HepG2 (cell line): ENCODE measurements at regions not wholly inside any gene's neighbourhood (a gene's known extent, or its start where the extent isn't known, plus 50 kb on each side); places are given as distances from the start of the nearest gene placed in this dataset.
"Not testable (repeated sequence)": the region's sequence is repeated elsewhere in the genome, so short reads cannot be mapped to it uniquely, and the experiment has no call there.

Source experiments
- ATAC-seq: fragments of 200-7000 bp; cut with Tn5 transposase; 3 replicates; pipeline ENCODE4 v1.9.1; 2020; ENCODE audit warnings: mild to moderate bottlenecking, moderate library complexity
- BruUV-seq: library from RNA; stranded (reverse); fragments of 400-500 nt; replicated peaks from 2 replicates; lab custom pipeline; 2021; lab: Mats Ljungman, UMichigan
- CTCF ChIA-PET: fragments of 300-600 bp; formaldehyde crosslinking; extraction: SDS; loops from one replicate; lab custom pipeline; 2021; ENCODE audit warnings: low total read pairs, inconsistent platforms, low intra/inter-chr PET ratio; lab: Yijun Ruan, JAX
- POLR2A ChIA-PET: fragments of 350-600 bp; sonication (Branson Sonifier 250); formaldehyde crosslinking; loops from one replicate; lab custom pipeline; 2020; ENCODE audit warnings: antibody characterized with exemption, inconsistent platforms; lab: Yijun Ruan, JAX
- DNase-seq: peaks from one replicate; pipeline ENCODE4 v3.0.0-alpha.2; 2015; ENCODE audit warnings: low spot score
- FAIRE-seq: peaks from 3 replicates; lab custom pipeline; 2011; peaks lifted over from hg19 to GRCh38; lab: Jason Lieb, UNC
- H2AFZ ChIP-seq: one replicate; pipeline ENCODE4 v1.6.1; 2011; ENCODE audit warnings: low read length, inconsistent platforms
- H3K27ac ChIP-seq: fragments of 300-600 bp; 3 replicates; pipeline ENCODE4 v1.8.0; 2011; ENCODE audit warnings: mixed run types, mild to moderate bottlenecking, mixed read lengths, low read length, inconsistent platforms; ENCODE audit not compliant: insufficient read depth; ENCODE audit errors: extremely low read length
- H3K27me3 ChIP-seq, 2 experiments: fragments of 200-600 bp in 1 of 2; 2 replicates in 1 of 2; 3 replicates in 1 of 2; pipeline versions ENCODE4 v1.6.0 to v1.8.0; 2011; ENCODE audit warnings: low read length in 2 of 2, mild to moderate bottlenecking in 2 of 2, moderate library complexity in 2 of 2, inconsistent platforms in 1 of 2; ENCODE audit not compliant: insufficient read depth in 2 of 2, control insufficient read depth in 1 of 2
- H3K36me3 ChIP-seq, 2 experiments: fragments of 200-600 bp in 1 of 2; replicated peaks in 1 of 2; 2 replicates in 1 of 2; 3 replicates in 1 of 2; pipeline versions ENCODE4 v1.5.1 to v1.8.0; 2011; ENCODE audit warnings: low read length in 2 of 2, inconsistent platforms in 1 of 2; ENCODE audit not compliant: insufficient read depth in 2 of 2, control insufficient read depth in 1 of 2
- H3K4me1 ChIP-seq: 2 replicates; pipeline ENCODE4 v1.5.1; 2012; ENCODE audit warnings: low read length, inconsistent platforms; ENCODE audit not compliant: insufficient read depth
- H3K4me2 ChIP-seq: 2 replicates; pipeline ENCODE4 v1.6.0; 2011; ENCODE audit warnings: low read depth, low read length, inconsistent platforms
- H3K4me3 ChIP-seq, 3 experiments: fragments of 200-600 bp in 1 of 3; sonication (generic), shearing (Covaris generic) in 1 of 3; replicated peaks in 1 of 3; 2 replicates each; pipeline ENCODE4 v1.5.1; 2011 to 2016; ENCODE audit warnings: low read length in 3 of 3, inconsistent platforms in 2 of 3, low read depth in 2 of 3, mild to moderate bottlenecking in 2 of 3, control low read depth in 1 of 3, mixed read lengths in 1 of 3; ENCODE audit not compliant: insufficient read depth in 1 of 3
- H3K79me2 ChIP-seq: one replicate; pipeline ENCODE4 v1.6.1; 2011; ENCODE audit warnings: low read length, inconsistent platforms; ENCODE audit not compliant: insufficient read depth
- H3K9ac ChIP-seq: 2 replicates; pipeline ENCODE4 v1.6.0; 2011; ENCODE audit warnings: mild to moderate bottlenecking, low read depth, low read length, inconsistent platforms; ENCODE audit not compliant: insufficient read depth
- H3K9me3 ChIP-seq: 2 replicates; pipeline ENCODE4 v1.5.1; 2012; ENCODE audit warnings: mild to moderate bottlenecking, low read length
- H4K20me1 ChIP-seq: 2 replicates; pipeline ENCODE4 v1.6.0; 2011; ENCODE audit warnings: inconsistent platforms, mild to moderate bottlenecking, low read length, moderate library complexity; ENCODE audit not compliant: insufficient read depth
- WGBS: methylation state at CpG from one replicate; pipeline ENCODE4 v1.1.6; 2017; ENCODE audit warnings: low lambda C conversion rate; 5-methylcytosine and 5-hydroxymethylcytosine counted together
- in situ Hi-C: cut with HindIII; loops from 2 replicates; pipeline ENCODE4 v1.10.0; 2017; ENCODE audit warnings: low pct_unique_long_range_greater_than_20kb; ENCODE audit not compliant: extremely low pct_ligation_motif_present
- intact Hi-C: fragments of 100-400 bp; cut with micrococcal nuclease; formaldehyde crosslinking; loops from one replicate; pipeline ENCODE4 v1.10.0; 2022; ENCODE audit not compliant: unreplicated experiment

DNA sequence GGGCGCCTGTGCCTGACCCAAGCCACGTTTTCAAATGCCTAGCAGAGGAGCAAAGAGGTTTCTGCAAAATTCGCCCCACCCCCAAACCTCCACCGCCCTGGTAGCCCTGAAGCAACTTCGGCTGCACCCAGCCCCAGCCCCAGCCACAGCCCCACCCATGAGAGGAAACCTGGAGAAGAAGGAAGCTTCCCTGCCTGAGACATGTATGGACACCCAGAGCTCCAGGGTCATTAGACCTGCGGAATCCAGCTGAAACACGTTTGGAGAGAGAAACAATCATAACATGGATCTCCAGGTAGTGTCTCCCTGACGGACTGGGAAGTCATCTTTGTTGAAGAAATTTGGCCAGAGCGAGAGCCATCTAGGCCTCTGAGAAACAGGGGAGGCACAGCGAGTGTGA lies 100.4 kb upstream of the ZNF337 start:
- DNase-seq, H3K4me2 ChIP-seq, H3K4me1 ChIP-seq, H3K79me2 ChIP-seq, H3K9me3 ChIP-seq, BruUV-seq, CTCF ChIA-PET, ATAC-seq, H2AFZ ChIP-seq, H3K9ac ChIP-seq, H3K27me3 ChIP-seq, FAIRE-seq, H3K4me3 ChIP-seq, intact Hi-C loops, in situ Hi-C loops, H3K36me3 ChIP-seq, POLR2A ChIA-PET, H4K20me1 ChIP-seq, H3K27ac ChIP-seq: not testable (repeated sequence)
- WGBS: no CpG with 5 or more reads among the region's 10 CpGs

DNA sequence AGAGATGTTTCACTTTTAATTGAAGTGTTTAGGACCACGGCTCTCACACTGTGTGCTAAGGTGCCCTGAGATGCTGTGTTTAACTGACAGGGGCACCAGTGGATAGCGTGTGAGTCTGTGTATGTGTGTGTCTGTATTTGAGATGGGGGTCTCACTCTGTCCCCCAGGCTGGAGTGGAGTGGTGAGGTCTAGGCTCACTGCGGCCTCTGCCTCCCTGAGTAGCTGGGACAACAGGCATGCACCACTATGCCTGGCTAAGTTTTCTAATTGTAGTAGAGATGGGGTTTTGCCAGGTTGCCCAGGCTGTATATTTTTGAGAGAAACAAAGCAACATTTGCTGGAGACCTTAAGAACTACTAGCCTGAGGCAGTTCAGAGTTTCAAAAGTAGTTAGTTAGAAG lies 80.6 kb upstream of the ZNF337 start:
- H3K36me3 ChIP-seq, H3K79me2 ChIP-seq, H3K9ac ChIP-seq, in situ Hi-C loops, H3K4me2 ChIP-seq, H3K27ac ChIP-seq, POLR2A ChIA-PET, H3K4me3 ChIP-seq, CTCF ChIA-PET, H4K20me1 ChIP-seq, H3K27me3 ChIP-seq, H3K4me1 ChIP-seq, ATAC-seq, FAIRE-seq, DNase-seq, intact Hi-C loops, H3K9me3 ChIP-seq, BruUV-seq, H2AFZ ChIP-seq: not testable (repeated sequence)
- 4% methylated on average over 2 of the region's 3 CpGs for WGBS

DNA sequence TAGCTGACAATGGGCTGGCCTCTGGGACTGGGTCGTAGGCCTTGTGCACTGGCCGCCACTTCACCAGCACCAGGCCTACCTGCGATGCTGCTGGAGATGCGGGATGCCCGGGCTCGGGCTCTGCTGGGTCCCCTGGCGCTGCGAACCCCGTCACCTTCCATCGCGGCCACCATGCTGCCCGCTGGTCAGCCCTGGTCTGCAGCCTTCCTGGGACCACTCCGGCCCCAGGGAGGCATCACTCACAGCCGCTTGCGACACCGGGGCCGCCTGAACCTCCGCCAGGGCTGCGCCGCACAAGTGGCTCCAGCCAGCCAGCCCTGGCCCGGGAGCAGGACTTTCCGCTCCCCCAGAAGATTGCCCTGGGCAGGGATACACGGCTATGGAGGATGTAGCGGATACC lies 78.1 kb upstream of the ZNF337 start:
- H3K4me2 ChIP-seq, H4K20me1 ChIP-seq, H3K27me3 ChIP-seq, H3K79me2 ChIP-seq, POLR2A ChIA-PET, intact Hi-C loops, H3K9me3 ChIP-seq, BruUV-seq, in situ Hi-C loops, H3K9ac ChIP-seq, FAIRE-seq, DNase-seq, H3K36me3 ChIP-seq, H2AFZ ChIP-seq, ATAC-seq, H3K4me1 ChIP-seq, H3K27ac ChIP-seq, CTCF ChIA-PET, H3K4me3 ChIP-seq: not testable (repeated sequence)
- 55% methylated on average over 21 of the region's 24 CpGs for WGBS

- H3K4me3 ChIP-seq, H3K27me3 ChIP-seq, H3K36me3 ChIP-seq, H4K20me1 ChIP-seq, BruUV-seq, H3K9me3 ChIP-seq, H3K9ac ChIP-seq, H3K79me2 ChIP-seq, FAIRE-seq, intact Hi-C loops, H3K4me1 ChIP-seq, CTCF ChIA-PET, H2AFZ ChIP-seq, DNase-seq, H3K27ac ChIP-seq, ATAC-seq, H3K4me2 ChIP-seq, in situ Hi-C loops, POLR2A ChIA-PET: not testable (repeated sequence)
- WGBS: 43% methylated on average over 13 of the region's 18 CpGs
These were observed 77.5 kb upstream of the ZNF337 start for GRCh38 chr20:25774203-25774602.
